ENCODE measurements at regions not wholly inside any gene's neighbourhood (a gene's known extent, or its start where the extent isn't known, plus 50 kb on each side); places are given as distances from the start of the nearest gene placed in this dataset.

GRCh38 chr17:77303620-77304019, 162.9 kb downstream of the SEC14L1 start:
- Histone ChIP-seq H3K36me3 (no peaks in the 10 kb centered on the region), H3K4me1 (peaks cover 47% of the 10 kb centered on the region), H3K27ac (peak overlapping the region; percentile 71), H3K9me3 (no peaks in the 10 kb centered on the region), H3K27me3 (no peaks in the 10 kb centered on the region), H3K4me3 (no peak overlapping the region)
- no peak for DNase-seq (ENCODE audit: extremely low spot score in 2 of 2)
- intact Hi-C loops (cut with DNase I) = no loop called here
- TF ChIP-seq POLR2AphosphoS5 (IDR thresholded peaks at IDR 0.05; ENCODE audit: insufficient read depth in 1 of 2, low read depth in 1 of 2) (no peak), CTCF (IDR thresholded peaks at IDR 0.05) (no peak), POLR2A (IDR thresholded peaks at IDR 0.05) (no peak)

DNA sequence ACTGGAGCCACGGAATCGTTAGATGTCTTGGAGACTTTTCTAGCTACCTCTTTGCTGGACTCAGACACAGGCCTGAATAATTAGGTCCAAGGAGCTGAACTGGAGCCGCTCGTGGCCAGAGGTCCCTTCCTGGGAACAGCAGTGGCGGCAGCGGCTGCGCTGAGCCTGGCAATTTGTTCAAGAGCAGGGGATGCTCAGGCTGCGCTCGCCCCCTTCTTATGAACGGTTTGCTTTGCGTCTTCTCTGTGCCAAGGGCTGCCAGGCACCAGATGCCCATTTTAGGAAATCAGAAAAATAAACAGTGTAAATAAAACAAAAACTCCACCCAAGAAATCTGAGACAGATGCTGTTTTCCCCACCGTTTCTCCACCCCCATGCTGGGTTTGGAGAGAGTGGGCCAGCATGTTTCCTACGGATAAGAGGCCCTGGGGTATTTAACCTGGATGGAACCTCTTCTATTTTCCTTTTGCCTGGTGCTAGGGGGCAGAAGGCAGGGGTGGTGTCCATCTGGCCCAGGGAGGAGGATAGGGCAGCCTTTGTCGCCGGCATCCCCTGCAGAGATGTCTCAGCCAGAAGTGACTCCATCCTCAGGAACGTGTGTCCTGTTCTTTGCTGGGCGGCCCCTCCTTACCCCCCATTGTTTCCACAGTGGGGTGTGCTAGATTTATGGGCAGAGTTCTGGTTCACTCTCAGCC, 163.4 kb downstream of the SEC14L1 start:
- no peak for DNase-seq (ENCODE audit: extremely low spot score in 2 of 2)
- no peaks in the 10 kb centered on the region for H3K9me3 ChIP-seq
- H3K27ac ChIP-seq = peak overlapping the region; percentile 71
- H3K4me1 ChIP-seq = peaks cover 52% of the 10 kb centered on the region
- TF ChIP-seq POLR2AphosphoS5 (IDR thresholded peaks at IDR 0.05; ENCODE audit: insufficient read depth in 1 of 2, low read depth in 1 of 2) = no peak
- TF ChIP-seq CTCF (IDR thresholded peaks at IDR 0.05) = no peak
- TF ChIP-seq POLR2A (IDR thresholded peaks at IDR 0.05) = no peak
- no peaks in the 10 kb centered on the region for H3K27me3 ChIP-seq
- no peaks in the 10 kb centered on the region for H3K36me3 ChIP-seq
- no peak overlapping the region for H3K4me3 ChIP-seq
- intact Hi-C loops (cut with DNase I) = no loop called here

DNA sequence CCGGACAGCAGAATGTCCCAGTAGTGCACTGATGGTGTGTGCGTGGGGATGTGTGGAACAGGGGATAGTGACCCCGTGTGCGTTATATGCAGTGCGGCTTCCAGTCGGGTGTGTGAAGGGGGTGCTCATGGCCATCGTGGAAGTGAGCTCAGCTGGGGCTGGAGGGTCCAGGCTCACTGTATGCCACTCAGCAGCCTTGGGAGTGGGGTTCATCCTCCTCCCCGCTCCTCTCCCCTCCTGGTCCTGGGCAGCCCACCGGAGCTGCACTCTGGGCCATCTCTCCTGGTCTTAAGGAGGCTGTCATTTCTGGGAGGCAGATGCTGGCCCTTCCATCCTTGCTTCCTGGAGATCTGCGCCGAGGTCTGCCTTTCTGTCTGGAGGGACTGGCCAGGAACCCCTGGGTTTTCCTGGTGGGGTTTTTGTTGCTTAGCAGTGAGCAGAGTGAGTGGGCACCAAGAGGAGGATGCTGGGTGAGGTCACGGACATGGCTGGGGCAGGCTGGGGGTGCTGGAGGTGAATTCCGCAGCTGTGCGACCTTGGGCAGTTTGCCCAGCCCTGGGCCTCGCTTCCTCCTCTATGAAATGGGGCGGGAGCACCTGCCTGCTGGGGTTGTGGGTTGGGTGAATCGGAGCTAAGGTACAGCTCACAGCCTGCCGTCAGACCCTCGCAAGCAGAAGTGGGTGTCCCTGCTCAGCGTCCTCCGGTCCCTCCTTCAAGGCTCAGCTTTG, 164.1 kb downstream of the SEC14L1 start:
- no peak overlapping the region for H3K4me3 ChIP-seq
- TF ChIP-seq POLR2A (IDR thresholded peaks at IDR 0.05) = no peak
- TF ChIP-seq CTCF (IDR thresholded peaks at IDR 0.05) = no peak
- TF ChIP-seq POLR2AphosphoS5 (IDR thresholded peaks at IDR 0.05; ENCODE audit: insufficient read depth in 1 of 2, low read depth in 1 of 2) = no peak
- H3K4me1 ChIP-seq = peaks cover 59% of the 10 kb centered on the region
- H3K27ac ChIP-seq = peak overlapping the region; percentile 71
- no peaks in the 10 kb centered on the region for H3K27me3 ChIP-seq
- no peak for DNase-seq (ENCODE audit: extremely low spot score in 2 of 2)
- no peaks in the 10 kb centered on the region for H3K36me3 ChIP-seq
- no peaks in the 10 kb centered on the region for H3K9me3 ChIP-seq
- intact Hi-C loops (cut with DNase I) = no loop called here

DNA sequence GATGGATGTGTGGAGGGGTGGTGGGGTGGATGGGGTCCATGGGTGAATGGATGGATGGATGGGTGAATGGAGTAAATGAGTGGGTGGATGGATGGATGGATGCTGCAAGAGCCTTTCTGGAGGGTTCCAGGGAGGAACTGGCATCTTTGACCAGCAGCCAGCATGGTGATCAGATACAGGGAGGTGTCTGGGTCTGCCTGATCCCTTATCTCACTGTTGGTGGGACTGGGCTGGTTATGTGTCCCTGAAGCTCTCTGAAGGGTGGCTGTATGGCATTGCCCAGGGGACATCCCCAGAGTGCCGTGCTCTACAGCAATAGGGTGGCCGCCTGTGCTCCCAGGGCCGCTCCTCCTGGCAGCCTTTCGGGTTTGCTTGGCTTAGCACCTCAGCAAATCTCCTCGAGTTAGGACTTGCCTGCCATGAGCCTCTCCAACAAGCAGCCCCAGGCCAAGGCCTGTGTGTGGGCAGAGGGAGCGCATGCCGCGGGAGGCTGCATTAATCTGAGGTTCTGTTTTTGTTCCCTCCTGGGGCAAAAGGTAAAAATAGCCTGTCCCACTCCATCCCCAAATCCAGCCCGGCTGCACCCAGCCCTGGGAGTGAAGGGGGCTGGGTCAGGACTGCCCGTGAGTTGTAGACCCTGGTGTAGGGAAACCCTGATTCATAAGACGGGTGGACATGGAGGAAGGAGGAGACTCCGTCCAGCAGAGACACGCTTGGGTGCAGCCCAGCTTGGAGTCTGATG, 165.4 kb downstream of the SEC14L1 start:
- H3K4me1 ChIP-seq = peaks cover 59% of the 10 kb centered on the region
- H3K36me3 ChIP-seq = no peaks in the 10 kb centered on the region
- H3K27me3 ChIP-seq = no peaks in the 10 kb centered on the region
- no peak for DNase-seq (ENCODE audit: extremely low spot score in 2 of 2)
- TF ChIP-seq POLR2AphosphoS5 (IDR thresholded peaks at IDR 0.05; ENCODE audit: insufficient read depth in 1 of 2, low read depth in 1 of 2) (peak in 1 of 2 donors; percentile 24), CTCF (IDR thresholded peaks at IDR 0.05) (no peak)
- H3K4me3 ChIP-seq = no peak overlapping the region
- H3K27ac ChIP-seq = no peak overlapping the region
- H3K9me3 ChIP-seq = no peaks in the 10 kb centered on the region
- intact Hi-C loops (cut with DNase I) = no loop called here

All from vagina (tissue), 2 donors.